ENCODE measurements at regions not wholly inside any gene's neighbourhood (a gene's known extent, or its start where the extent isn't known, plus 50 kb on each side); places are given as distances from the start of the nearest gene placed in this dataset.

DNA sequence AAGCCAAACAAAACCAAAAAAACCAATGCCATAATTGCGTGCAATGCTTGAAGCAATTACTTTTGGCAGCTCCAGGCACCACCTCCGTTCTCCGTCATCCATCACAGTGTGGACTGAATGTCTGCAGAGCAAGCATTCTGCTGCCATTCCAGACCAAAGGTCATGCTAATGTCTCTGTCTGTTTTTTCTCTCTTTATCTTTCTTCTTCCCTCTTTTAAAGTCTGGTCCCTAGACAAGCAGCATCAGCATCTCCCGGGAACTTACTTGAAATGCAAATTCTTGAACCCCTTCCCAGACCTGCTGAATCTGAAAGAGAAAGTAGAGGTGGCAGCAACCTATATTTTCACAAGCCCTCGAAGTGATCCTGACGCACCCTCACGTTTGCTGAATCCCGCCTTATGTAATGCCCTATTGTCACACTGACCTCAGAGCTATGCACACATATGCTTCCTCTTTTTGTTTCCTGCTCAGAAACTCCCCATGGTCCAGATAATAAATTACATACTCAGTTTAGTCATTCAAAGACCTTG, 297.3 kb upstream of the PROK2 start:
- TF ChIP-seq, protein P1, sequence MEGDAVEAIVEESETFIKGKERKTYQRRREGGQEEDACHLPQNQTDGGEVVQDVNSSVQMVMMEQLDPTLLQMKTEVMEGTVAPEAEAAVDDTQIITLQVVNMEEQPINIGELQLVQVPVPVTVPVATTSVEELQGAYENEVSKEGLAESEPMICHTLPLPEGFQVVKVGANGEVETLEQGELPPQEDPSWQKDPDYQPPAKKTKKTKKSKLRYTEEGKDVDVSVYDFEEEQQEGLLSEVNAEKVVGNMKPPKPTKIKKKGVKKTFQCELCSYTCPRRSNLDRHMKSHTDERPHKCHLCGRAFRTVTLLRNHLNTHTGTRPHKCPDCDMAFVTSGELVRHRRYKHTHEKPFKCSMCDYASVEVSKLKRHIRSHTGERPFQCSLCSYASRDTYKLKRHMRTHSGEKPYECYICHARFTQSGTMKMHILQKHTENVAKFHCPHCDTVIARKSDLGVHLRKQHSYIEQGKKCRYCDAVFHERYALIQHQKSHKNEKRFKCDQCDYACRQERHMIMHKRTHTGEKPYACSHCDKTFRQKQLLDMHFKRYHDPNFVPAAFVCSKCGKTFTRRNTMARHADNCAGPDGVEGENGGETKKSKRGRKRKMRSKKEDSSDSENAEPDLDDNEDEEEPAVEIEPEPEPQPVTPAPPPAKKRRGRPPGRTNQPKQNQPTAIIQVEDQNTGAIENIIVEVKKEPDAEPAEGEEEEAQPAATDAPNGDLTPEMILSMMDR (IDR thresholded peaks at IDR 0.05): no peak
- TF ChIP-seq POLR2A (IDR thresholded peaks at IDR 0.05; ENCODE audit: low read length) (no peak), EP300 (IDR thresholded peaks at IDR 0.05) (no peak), RAD21 (conservative IDR thresholded peaks at IDR 0.05 in 1 of 2, IDR thresholded peaks at IDR 0.05 in 1 of 2) (no peak), CEBPB (IDR thresholded peaks at IDR 0.05) (no peak), RARB (CRISPR knock-in tag; IDR thresholded peaks at IDR 0.05) (no peak), JUNB (IDR thresholded peaks at IDR 0.05) (no peak), MYC (IDR thresholded peaks at IDR 0.05; ENCODE audit: borderline replicate concordance, low read length) (no peak), KDM1A (IDR thresholded peaks at IDR 0.05; ENCODE audit: low read depth) (no peak), HOXA7 (CRISPR knock-in tag; IDR thresholded peaks at IDR 0.05) (no peak), SMC3 (IDR thresholded peaks at IDR 0.05) (no peak)
- TF ChIP-seq, protein P2, sequence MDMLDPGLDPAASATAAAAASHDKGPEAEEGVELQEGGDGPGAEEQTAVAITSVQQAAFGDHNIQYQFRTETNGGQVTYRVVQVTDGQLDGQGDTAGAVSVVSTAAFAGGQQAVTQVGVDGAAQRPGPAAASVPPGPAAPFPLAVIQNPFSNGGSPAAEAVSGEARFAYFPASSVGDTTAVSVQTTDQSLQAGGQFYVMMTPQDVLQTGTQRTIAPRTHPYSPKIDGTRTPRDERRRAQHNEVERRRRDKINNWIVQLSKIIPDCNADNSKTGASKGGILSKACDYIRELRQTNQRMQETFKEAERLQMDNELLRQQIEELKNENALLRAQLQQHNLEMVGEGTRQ (IDR thresholded peaks at IDR 0.05): no peak
